Activated CD8-positive, alpha-beta memory T cell treated with anti-CD3 and anti-CD28 coated beads, Interleukin-2, amount 50 U/mL, for 1 hour (primary cell): ENCODE measurements at regions not wholly inside any gene's neighbourhood (a gene's known extent, or its start where the extent isn't known, plus 50 kb on each side); places are given as distances from the start of the nearest gene placed in this dataset.
"Not testable (repeated sequence)": the region's sequence is repeated elsewhere in the genome, so short reads cannot be mapped to it uniquely, and the experiment has no call there.

Source experiments
- DNase-seq: peaks from one replicate; pipeline ENCODE4 v3.0.0-alpha.2; 2020; ENCODE audit errors: extremely low read depth

DNA sequence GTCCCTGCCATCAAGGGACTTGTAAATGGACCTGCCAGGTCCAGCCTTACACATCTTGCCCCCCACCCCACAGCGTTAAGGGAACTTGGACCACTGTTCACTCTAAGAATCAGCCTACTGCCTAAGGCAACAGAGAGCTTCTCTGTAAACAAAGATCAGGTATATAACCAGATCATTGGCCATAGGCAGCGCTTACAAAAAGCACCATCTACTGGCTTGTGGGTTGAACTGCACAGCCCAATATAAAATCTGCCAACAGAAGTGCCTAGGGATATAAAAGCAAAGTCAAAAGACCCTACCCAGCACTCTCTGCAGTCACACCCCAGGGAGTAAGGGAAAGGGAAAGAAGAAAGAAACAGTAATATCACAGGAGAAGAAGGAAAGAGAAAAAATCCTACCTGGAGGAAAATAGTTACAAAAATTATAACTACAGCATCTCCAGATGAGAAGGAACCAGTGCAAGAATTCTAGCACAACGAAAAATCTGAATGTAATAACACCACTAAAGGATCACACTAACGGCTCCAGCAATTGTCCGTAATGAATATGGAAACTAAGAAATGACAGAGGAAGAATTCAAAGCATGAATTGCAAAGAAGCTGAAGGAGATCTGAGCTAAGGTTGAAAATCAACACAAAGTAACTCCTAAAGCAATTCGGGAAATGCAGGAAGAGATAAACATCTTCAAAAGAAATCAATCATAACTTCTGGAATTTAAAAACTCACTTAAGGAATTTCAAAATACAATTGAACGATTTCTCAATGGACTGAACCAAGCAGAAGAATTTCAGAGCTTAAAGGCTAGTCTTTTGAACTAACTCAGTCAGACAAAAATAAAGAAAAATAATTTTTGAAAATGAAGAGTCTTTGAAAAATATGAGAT is 95.2 kb upstream of the PCED1B start:
- no peak for DNase-seq

DNA sequence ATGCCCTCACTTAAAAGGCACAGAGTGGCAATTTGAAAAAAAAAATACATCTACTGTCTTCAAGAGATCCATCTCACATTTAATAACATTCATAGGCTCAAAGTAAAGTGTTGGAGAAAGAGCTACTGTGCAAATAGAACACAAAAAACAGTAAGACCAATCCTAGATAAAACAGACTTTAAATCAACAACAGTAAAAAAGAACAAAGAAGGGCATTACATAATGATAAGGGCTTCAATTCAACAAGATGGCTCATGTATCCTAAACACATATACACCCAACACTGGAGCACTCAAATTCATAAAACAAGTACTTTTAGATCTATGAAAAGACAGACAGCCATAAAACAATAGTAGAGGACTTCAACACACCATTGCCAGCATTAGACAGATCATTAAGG is 93.6 kb upstream of the PCED1B start:
- no peak for DNase-seq

DNA sequence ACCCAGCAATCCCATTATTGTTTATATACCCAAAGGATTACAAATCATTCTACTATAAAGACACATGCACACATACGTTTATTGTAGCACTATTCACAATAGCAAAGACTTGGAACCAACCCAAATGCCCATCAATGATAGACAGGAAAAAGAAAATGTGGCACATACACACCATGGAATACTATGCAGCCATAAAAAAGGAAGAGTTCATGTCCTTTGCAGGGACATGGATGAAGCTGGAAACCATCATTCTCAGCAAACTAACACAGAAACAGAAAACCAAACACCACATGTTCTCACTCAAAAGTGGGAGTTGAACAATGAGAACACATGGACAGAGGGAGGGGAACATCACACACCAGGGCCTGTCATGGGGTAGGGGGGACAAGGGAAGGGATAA is 91.3 kb upstream of the PCED1B start:
- not testable (repeated sequence) for DNase-seq

DNA sequence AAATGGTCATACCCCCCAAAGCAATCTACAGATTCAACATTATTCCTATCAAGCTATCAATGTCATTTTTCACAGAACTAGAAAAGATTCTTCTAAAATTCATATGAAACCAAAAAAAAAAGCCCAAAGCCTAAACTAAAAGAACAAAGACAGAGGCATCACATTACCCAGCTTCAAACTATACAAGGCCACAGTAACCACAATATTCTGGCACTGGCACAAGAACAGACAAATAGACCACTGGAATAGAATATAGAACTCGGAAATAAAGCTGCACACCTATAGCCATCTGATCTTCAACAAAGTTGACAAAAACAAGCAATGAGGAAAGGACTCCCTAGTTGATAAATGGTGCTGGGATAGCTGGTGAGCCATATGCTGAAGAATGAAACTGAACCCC is 89.2 kb upstream of the PCED1B start:
- DNase-seq = no peak

DNA sequence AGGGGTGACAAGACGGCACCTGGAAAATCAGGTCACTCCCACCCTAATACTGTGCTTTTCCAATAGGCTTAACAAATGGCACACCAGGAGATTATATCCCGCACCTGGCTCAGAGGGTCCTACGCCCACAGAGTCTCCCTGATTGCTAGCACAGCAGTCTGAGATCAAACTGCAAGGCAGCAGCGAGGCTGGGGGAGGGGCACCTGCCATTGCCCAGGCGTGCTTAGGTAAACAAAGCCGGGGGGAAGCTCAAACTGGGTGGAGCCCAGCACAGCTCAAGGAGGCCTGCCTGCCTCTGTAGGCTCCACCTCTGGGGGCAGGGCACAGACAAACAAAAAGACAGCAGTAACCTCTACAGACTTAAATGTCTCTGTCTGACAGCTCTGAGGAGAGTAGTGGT is 87.4 kb upstream of the PCED1B start:
- DNase-seq = not testable (repeated sequence)

DNA sequence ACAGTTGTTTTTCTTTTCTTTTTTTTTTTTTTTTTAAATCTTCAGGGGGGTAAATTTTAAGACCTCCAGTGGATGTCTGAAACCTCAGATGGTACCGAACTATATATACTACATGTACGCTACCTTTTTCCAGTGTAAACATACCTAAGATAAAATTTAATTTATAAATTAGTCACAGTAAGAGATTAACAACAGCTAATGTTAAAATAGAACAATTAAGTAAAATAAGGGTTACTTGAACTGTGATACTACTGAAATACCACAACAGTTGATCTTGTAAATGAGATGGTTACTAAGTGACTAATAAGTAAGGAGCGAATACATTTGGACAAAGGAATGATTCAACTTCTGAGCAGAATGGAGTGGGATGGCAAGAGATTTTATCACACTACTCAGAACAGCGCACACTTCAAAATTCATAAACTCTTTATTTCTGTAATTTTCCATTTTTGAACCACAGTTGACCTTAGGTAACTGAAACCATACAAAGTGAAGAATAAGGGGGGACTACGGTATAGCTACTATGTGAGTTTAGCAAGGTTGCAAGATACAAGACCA is 80.5 kb upstream of the PCED1B start:
- no peak for DNase-seq

DNA sequence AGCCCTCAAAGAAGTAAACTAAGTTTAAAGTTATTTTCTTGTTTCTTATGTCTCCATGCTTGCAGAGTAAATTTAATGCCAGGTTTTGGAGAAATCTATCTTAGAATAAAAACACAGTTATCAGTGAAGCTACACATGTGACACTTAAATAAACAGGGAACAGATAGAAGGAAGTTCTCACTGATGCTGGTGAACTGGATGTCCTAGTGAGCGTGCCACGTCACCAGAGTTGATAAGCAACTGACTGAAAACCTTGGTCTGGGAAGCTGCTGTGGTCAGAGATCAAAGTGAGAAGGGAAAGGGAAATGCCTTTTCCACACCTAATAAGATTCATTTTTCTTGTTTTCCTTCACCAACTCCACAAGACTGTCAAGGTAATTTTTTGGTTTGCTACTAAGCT is 74.8 kb upstream of the PCED1B start:
- no peak for DNase-seq

DNA sequence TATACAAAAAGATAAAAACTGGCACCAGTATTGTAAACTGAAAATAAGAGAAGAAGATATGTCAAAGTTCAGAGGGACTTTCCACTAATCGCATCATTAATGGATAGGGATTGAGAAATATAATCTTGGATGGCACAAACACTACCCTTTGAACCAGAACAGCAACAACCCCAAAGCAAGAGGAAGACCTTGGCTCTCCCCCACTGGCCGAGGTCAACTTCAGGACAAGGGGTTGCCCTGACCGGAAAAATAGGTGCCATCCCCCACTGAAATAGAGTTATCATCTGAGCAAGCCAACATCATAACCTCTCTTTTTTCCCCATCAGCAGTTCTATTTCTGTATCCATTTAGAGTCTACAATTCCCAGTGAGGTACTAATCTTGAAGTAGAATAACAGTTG is 72.4 kb upstream of the PCED1B start:
- DNase-seq = no peak

DNA sequence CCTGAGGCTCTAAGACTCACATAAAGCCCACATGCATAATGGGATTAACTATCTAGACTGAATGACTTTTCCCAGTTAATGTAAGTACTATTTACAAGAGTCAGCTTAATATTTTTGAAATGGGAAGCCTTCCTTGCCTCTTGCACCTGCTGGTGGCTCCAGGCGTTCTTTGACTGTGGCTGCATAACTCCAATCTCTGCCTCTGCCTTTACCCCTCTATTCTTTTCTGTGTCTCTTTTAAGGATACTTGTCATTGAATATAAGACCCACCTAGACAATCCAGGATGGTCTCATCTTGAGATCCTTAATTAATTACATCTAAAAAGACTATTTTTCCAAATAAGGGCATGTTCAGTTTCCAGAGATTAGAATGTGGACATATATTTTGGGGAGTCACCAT is 66.9 kb upstream of the PCED1B start:
- no peak for DNase-seq

DNA sequence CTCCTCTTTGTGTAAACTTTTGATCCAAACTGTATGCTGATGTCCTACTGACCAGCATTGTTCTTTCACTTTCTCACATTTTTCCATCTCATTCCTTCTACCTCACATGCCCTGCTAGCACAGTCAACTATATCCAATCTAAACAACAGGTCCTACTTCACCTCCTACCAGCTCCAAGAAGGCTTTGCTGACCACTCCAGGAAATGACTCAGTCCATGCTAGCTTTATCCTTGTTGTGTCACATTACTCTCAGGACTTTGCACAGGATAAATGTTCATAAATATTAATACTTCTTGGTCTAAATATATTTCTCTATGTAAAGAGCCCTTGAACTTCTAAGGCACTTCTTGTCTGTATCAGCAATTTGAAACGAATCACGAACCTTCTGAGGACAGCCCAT is 64.9 kb upstream of the PCED1B start:
- DNase-seq = no peak

DNA sequence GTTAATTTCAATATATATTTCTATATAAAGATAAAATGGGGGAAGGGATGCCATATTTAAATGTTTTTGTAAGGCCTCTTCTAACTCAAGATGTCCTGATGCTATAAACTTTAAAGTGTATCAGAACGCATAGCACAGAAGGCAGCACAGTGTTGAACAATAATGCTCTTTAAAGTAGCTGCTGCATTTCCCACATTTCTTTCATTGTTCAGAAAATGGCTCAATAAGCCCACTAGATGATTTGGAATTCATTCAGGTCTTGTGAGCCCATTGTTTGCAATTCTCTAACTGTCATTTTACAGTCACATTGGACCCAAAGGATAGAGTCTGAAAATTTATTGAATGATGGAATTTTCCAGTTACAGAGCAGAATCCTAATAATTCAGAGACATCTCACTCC is 64.0 kb upstream of the PCED1B start:
- DNase-seq = no peak

DNA sequence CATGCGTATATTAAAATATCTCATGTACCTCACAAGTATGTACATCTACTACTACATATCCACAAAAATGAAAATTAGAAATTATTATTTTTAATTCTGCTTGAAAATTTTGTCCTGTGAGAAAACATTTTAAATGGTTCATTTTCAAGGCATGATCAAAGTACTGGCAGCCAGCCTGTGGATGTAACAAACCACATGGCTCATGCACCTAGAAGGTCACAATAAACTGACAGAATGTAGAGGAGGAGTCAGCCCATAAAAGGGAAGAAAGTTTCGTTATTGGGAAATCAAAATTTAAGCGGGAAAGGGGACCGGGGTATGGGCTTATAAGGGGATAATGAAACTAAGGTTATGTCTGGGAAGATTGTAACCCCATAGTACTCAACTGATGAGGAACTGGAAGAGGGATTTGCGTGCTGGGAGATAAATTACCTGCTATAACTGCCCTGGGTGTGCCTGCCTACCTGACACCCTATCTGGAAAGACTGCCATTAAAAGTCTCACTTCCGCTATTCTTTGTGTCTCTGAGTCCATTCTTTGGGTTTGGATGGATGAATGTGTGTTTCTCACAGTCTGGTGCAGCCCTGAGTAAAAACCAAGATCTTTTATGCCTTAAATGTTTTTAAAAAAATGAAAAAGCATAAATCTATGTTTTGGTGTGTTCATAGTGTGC is 62.2 kb upstream of the PCED1B start:
- DNase-seq = no peak

DNA sequence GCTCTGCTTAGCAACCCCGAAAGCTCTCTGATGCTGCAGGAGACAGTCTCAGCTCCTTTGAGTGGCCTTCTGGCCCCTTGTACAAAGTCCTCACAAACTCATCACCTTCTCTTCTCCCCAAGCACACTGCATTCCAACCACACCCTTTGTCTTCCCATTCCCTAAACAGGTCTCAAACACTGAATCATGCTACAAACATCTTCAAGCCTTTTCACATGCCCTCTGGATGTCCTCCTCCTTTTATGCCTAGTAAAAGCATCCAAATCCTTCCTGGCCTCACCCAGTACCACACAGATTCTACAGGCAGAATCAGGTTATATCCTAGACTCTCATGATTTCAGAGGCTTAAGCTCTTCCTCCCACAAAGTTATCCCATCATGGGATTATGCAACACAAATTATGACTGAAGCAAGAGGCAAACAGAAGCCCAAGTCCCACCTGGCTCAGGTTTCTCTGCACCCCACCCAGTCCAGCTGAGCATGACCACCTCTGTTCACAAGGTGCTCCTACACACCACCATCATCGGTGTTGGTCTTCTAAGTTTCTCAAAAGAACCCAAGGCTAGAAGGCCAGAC is 61.4 kb upstream of the PCED1B start:
- DNase-seq = no peak

DNA sequence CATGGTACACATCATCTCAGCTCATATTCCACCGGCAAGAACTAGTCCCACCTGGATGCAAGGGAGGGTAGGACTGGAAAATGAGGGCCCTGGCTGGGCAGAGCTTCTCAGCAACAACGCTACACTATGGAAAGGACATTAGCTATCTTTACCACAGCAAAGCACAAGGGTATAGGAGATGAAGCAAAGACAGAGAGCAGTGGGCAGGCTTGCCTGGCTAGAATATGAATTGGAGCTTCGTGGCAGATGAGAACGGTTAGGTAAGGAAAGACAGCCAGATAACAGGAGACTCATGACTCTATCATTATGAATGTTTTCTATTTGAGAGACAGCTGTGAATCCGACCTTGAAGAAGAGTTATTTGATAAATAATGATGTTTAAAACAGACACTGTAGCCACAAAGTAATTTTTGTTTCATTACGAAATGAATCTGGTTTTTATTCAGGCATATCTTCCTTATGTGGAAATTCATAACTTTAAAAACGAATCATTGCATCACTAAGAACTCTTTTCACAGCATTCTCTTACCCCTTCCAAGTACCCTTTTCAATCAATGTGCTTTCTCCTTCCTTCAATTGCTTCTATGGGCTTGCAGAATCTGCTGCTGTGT is 59.1 kb upstream of the PCED1B start:
- DNase-seq = no peak

DNA sequence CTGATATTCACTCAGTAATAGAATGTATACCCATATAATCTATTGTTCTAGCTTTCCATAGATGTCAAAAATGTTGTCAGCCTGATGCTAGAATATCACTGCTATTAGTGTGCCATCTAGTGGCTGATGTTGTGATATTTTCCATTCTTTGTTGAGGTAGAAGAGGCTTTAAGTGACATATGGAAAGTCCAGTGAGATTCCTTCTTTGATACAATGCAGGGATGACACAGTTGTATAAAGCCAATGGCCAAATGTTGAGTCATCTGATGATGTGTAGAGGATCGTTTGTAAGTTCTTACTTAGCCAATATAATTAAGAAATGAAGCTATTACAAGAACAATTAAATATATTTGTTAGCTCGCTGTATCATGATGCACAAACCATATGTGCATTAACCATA is 58.1 kb upstream of the PCED1B start:
- DNase-seq = peak; percentile 4

DNA sequence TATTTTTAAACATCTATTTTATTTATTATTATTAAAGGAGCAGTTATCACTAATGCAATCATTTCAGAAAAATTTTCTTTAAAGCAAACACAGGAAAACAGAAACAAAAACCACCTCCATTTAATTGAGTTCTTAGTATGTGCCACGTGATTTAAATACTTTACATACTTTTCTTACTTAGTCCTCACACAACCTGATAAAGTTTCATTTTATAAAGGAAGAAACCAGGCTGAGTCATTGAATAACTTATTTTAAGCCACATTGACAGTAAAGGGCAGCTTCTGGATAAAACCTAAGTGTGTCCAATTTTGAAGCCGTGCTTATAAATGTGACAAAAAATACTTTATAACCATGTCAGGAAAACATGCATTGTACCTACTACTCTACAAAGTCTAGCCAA is 57.1 kb upstream of the PCED1B start:
- no peak for DNase-seq

DNA sequence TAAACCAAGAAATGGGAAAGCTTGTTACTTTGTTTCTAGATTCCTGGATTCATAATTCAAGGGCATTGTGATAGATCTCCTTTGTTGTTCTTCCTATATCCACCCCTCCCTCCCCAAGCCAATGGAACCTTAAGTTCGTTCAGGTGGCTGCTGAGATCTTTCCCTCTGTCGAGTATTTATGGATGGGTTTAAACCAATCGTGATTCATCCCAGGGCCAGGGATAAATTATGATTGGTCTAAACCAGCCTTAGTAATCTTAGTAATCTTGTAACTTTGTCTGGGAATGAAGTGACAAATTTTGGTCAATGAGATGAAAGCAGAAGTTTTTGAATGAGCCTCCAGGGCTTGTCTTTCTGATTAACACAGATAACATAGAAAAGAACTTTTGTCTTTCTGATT is 56.1 kb upstream of the PCED1B start:
- DNase-seq = no peak

DNA sequence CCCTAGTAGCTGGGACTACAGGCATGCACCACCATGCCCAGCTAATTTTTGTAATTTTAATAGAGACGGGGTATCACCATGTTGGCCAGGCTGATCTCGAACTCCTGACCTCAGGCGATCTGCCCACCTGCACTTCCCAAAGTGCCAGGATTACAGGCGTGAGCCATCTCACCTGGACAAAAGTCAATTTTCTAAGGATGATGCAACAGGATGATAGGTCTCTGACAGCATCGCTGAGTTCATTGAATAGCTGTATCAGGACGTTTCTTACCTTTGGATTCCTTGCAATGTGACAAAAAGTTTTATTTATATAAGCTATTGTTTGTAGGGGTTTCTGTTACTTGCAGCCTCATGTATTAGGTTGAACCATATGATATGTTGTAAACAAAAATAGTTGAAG is 55.5 kb upstream of the PCED1B start:
- DNase-seq = no peak

DNA sequence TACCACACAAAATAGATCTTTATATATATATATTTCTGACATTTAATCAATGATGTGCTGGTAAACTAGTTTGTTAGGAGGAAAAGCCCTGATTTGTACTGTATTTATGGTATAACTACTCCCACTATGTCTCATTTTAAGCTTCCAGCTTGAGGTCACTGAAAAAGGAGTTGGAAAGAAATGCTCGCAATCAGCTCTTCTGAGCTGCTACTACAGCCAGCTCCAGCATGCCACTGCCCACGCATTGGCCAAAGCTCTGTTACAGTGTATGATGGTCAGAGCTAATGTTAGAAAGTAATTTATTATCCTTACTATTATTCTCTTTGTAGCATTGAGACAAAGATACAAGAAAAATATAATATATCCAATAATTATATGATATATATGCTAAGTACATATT is 55.0 kb upstream of the PCED1B start:
- no peak for DNase-seq

DNA sequence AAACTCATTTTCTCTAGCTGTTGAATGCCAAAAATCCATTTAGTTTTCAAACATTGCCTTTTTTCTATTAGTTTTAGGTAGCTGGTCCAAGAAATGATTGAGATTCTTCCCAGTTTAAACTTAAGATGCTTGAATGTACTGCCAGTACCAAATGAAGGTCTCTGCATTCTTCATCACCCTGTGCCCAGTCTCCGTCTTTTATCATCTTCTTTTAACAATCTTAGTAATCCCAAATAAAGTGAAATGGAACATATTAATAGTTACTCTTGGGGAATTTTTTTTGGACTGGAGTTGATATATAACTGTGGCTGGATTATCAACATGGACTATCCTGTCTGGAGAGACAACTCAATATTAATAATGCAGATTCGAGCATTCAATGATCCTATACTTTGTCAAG is 54.1 kb upstream of the PCED1B start:
- no peak for DNase-seq

DNA sequence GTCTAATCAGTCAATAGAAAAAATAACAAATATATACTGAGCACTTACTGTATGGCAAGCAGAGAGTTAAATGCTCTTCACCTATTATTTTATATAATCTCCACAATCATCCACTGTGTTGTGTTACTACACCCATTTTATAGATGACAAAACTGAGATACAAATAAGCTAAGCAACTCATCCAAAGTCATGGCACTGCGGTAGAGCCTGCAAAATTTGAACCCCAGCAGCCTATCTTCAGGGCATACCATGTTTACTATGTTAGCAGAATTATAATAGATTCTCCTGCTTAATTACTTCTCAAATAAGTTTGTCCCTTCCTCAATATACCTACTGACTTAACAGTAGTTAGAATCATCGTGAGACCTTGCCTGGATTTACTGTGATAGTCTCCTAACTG is 53.6 kb upstream of the PCED1B start:
- DNase-seq = no peak

DNA sequence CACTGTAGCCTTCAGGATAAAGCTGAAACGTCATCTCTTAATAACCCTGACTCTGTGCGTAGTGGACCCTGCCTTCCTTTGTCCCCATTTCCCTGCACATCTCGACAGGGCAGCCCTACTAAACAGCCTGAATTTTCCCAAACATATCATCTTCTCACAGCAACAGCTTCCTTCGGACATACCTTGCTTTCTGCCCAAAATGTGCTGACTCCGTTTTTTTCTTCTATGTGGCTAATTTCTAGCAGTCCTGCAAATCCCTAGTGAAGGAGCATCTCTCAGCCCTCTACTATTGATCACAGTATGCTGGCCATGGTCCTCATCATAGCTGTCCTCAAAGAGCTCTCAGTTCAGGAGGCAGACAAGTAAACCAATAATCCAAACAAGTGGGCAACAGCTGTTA is 53.1 kb upstream of the PCED1B start:
- no peak for DNase-seq
